ENCODE measurements at regions not wholly inside any gene's neighbourhood (a gene's known extent, or its start where the extent isn't known, plus 50 kb on each side); places are given as distances from the start of the nearest gene placed in this dataset.

GRCh38 chr2:56465491-56465890 lies 281.7 kb downstream of the CCDC85A start:
- TF ChIP-seq CREB1 (IDR thresholded peaks at IDR 0.05) (no peak), POLR2A (IDR thresholded peaks at IDR 0.05; ENCODE audit: control extremely low read depth in 1 of 2, low read depth in 2 of 2, low read length in 2 of 2) (no peak), MAX (IDR thresholded peaks at IDR 0.05) (no peak), CTCF (IDR thresholded peaks at IDR 0.05; ENCODE audit: control extremely low read depth in 1 of 3, insufficient read depth in 1 of 3, low read depth in 1 of 3, low read length in 3 of 3) (no peak), SIN3A (conservative IDR thresholded peaks at IDR 0.05 in 1 of 2, IDR thresholded peaks at IDR 0.05 in 1 of 2; ENCODE audit: low read depth in 1 of 2, low read length in 2 of 2) (no peak), POLR2AphosphoS5 (IDR thresholded peaks at IDR 0.05; ENCODE audit: low read depth, low read length) (no peak), TCF12 (IDR thresholded peaks at IDR 0.05; ENCODE audit: low read depth, low read length) (no peak), ATF2 (IDR thresholded peaks at IDR 0.05; ENCODE audit: low read length) (no peak), BRCA1 (IDR thresholded peaks at IDR 0.05; ENCODE audit: low read depth, low read length) (no peak), TAF1 (IDR thresholded peaks at IDR 0.05; ENCODE audit: low read depth, low read length) (no peak)

Measured in H1 (cell line).